Anterior cingulate cortex (tissue), 58 donors: ENCODE measurements at regions not wholly inside any gene's neighbourhood (a gene's known extent, or its start where the extent isn't known, plus 50 kb on each side); places are given as distances from the start of the nearest gene placed in this dataset.

Source experiments
- DNase-seq, 58 donors: peaks; one replicate each; lab custom pipeline; 2025; lab: John Stamatoyannopoulos, UW

DNA sequence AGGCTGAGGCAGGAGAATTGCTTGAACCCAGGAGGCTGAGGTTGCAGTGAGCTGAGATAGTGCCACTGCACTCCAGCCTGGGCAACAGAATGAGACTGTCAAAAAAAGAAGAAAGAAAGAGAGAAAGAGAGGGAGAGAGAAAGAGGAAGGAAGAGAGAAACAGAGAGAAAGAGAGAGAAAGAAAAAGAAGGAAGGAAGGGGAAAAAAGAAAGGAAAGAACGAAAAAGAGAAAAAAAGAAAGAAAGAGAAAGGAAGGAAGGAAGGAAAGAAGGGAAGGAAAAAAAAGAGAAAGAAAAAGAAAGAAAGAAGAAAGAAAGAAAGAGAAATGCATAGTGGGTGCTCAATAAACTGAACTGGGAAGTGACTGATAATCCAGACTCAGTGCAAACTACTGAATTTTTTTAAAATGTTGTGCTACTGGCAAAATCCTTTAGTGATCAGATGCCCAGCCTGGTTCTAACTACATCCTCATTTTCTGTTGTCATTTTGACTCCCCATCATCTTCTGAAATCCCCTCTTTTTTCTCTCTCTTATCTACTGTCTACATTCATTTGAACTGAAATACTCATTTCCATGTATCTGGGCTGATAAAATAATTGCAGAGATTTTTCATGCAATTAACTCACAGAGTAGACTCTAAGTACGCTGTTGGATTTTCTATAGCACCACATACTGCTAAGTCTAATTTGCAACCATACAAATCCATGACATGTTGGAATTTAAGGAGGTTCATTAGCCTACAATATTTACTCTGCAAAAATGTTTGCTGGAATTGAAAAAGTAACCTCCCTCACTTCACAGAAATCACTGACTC, 85.3 kb upstream of the HIVEP1 start:
- DNase-seq: no peak

DNA sequence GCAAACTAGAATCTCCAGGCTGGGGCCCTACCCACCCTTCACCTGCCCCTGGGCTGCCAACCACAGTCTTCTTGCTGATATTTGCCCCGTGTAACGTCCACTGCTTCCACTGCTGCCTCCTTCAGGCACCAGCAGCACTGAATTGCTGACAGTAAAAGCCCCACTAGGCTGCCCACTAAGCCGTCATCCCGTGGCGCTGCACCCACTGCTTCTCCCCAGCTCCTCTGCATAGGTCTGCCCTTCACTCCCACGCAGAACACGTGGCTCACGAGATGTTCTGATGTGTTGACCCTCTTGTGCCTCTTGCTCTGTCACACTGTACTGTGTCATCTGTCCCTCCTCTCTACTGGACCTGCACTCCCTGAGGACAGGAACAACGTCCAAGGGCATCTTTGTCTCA, 86.3 kb upstream of the HIVEP1 start:
- DNase-seq: no peak

DNA sequence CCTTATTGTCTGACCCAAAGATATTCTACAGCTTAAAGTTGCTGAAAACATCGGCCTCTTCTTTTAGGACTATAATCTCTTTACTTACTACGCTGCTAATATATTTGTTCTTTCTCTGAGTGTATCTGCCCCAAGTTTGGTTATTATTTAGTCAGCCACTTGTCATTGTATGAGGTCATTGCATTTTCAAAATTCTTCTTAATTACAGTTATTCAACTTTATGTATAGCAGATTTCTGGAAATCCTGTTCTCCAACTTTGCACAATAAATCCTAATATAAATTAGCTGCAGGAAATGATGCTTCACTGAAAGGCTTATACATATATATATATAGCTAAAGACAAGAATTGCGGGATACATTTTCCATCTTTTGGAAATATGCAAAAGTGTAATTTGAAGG, 88.5 kb upstream of the HIVEP1 start:
- DNase-seq: no peak

DNA sequence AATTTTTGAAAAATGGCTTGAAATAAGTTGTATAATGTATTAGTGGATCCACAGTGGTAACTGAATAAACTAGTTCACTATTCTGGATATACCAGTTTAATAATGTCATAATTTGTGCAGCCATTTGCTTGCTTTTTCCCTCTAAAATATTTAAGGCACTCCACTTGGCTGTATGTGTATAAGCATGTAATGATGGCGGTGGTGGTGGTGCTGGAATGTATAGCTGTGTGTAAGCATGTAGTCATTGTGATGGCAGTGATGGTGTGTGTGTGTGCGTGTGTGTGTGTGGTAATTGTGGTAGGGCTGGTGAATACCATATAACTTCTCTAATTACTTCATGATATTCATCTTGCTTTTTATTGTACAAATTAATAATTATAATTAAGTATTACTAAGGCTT, 89.2 kb upstream of the HIVEP1 start:
- no peak for DNase-seq

DNA sequence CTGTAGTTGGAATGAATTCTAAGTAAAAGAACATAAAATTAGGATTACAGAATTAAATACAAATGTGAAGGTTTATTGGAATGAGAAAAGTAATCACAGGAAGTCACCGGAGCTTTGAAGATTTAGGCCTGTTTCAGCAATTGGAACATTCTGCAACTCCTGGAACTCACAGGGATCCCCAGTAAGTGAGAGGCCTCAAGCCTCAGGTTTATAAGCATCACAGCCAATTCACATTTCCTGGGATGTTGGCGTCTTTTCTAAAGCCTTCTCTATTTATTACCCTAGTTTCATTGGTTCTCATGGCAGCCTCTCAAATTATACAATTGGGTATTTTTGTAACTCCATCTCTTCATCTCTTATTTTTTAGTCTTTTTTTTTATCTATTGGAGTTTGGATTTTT, 90.4 kb upstream of the HIVEP1 start:
- no peak for DNase-seq

DNA sequence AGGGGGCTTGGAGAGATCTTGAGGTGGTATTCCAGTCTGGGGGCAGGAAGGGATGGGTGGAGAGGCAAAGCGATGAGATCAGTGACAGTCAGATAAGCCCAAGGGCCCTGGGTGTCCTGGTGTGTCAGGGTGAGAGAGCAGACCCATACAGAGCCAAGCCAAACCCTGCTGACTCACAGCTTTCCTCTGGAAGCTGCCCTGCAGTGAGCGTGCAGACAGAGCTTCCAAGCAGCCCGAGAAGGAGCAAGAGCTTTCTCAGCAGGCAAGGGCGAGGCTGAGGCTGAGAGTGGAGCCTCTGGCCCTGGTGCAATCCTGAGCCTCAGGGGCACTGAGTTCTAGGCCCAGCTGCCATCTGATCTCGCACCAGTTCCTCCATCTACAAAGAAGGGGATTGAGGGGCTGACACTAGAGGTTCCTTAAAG, 91.1 kb upstream of the HIVEP1 start:
- DNase-seq: peak in 2 of 58 donors; percentile 10 to 17

DNA sequence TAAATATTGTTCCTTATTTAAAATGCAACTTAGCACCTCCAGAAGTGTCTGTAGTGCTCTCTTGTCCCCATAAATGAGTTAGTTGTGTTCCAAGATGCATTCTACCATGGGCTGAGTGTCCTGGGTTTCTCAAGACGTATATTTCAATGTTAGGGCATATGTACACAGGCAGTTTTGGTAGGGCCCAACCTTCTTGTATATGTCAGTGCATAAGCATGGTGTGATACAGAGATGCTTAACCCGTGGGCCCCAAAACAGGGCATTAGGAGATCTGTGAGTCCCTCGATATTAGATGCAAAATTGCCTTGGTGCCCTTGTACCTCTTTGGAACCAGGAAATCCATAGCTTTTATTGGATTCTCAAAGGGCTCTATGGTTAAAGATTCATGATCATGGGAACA, 91.5 kb upstream of the HIVEP1 start:
- DNase-seq: no peak

DNA sequence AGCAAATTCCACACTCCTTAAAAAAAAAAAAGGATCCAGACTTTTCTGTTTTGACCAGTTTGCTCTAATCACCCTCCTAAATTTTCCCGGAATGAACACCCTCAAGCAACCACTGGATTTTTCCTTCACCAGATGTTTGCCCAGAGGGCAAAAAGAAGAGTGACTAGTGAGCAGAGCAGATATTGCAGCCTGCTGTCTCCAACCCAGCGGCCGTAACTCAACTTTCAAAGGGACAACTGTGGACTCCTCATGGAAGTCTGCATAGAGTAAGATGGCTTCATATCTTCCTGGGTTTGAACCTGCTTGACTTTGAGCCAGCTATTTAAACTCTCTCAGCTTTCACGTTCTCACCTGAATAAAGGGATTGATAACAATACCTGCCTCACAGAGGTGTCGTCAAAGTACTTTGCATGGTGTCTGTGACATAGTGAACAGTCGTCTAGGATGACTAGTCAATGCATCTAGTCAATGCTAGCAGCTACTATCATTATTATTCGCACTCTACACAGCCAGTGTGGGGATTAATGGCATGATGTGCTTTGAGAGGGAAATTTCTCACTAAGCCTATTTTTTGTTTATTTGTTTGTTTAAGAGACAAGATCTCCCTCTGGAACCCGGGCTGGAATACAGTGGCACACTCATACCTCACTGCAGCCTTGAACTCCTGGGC, 92.2 kb upstream of the HIVEP1 start:
- DNase-seq: no peak

DNA sequence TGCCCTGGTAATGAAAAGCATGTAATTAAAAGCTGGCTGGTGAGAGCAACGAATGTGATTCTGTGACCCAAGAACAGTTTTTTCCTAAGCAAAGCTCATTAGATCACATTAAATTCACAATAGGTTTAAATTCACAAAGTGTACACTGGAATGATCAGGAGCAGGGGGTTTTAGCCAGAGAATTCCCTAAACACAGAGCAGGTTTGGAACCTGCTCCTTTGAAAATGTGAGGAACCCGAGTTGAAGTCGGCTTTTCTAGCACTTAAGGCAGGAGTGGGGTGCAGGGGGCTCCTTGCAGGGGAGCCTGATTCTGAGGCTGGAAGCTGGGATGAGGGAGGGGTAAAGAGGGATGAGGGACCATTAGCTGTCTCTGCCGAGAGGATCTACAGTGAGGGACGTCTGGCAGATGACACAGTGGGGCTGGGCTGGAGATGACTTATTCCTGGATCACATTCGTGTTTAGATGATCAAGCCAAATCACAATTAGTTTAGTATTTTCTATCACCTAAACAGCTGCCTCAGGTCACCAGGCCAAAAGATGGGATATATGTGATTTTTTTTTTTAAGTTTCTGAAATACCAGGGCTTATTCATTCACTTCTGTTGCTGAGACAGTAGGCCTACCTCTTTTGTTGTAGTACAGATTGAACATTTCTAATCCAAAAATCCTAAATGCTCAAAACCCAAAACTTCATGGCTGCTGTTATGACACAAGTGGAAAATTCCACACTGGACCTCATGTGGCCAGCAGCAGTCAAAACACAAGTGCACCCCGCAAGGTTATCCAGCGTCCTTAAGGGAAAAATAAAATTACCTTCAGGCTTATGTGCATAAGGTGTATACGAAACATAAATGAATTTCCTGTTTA, 93.1 kb upstream of the HIVEP1 start:
- peak in 3 of 58 donors; percentile 6 to 28 (median 11) for DNase-seq

DNA sequence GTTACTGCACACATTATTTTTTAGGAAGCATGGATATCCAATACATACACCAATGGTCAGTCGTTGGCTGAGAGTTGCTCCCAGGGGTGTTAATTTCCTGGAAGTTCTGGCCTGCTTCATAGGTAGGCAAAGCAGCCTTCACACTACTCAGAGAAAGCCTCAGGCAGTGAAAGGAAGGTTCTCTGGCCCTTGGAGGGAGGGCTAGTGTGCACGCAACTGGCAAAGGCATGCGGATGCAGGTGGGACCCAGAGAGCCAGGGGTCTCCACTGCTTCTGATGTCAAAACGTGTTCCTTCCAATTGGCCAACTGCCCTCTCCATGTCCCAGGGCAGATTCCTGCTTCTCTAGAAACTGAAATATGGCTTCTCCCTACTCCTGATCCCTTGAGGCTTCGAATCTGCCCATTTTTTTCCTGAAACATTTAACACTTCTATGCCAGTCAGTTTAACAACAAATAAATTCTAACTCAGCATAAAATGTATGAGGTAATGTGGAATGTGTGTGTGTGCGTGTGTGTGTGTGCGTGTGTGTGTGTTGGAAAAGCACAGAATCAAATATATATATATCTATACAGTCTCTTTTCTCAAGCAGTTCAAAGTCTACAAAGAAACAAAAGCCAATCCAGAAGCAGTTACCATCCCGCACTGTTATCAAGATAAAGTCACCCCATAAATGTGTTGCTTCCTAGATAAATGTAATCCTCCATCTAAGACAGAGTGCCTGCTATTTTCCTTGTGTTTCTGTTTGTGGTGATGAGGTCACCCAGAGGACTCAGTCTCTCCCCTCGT, 94.0 kb upstream of the HIVEP1 start:
- DNase-seq: no peak

DNA sequence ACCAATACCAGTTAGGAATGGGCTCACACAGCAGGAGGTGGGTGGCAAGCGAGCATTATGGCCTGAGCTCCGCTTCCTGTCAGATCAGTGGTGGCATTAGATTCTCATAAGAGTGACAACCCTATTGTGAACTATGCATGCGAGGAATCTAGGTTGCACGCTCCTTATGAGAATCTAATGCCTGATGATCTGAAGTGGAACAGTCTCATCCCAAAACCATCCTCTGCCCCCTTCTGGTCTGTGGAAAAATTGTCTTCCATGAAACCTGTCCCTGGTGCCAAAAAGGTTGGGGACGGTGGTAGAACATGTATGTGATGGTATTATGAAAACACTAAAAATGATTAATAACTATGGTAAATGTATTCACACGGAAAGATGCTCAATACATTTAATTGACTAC, 99.7 kb upstream of the HIVEP1 start:
- no peak for DNase-seq

DNA sequence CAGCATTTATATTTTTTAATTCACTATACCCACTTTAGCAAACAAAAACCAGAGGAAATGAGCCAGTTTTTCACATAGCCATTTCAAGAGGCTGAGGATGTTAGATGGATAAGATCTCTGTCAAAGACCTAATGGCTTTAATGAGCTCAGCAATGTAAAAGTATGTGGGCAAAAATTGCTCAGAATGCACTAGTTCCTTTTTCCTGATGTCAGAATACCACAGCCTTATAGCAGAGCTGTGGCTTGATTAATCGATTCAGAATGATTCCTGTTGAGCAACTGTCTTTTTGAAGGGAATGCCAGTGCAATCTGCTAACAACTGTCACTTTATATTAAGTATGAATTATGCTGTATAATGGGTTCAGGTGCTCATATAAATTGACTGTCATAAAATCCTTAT, 100.6 kb upstream of the HIVEP1 start:
- DNase-seq: no peak

DNA sequence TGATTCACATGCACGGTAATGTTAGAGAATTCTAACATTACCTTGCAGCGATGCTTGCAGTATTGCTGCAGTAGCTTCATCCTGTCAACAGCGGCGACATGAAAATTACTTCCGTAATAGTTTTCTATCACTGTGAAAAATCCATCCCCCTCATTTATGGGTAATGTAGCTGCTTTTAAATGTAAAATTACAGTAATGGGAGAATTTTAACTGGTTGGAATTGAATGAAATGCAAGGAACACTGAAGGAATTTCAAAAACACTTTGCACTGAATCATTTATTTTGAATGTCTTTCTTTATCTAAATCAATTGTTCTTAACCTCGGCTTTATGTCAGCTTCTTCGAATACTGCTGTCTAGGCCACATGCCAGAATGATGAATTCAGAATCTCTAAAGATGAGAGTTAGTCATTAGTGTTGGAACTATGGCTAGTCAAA, 102.4 kb upstream of the HIVEP1 start:
- no peak for DNase-seq

DNA sequence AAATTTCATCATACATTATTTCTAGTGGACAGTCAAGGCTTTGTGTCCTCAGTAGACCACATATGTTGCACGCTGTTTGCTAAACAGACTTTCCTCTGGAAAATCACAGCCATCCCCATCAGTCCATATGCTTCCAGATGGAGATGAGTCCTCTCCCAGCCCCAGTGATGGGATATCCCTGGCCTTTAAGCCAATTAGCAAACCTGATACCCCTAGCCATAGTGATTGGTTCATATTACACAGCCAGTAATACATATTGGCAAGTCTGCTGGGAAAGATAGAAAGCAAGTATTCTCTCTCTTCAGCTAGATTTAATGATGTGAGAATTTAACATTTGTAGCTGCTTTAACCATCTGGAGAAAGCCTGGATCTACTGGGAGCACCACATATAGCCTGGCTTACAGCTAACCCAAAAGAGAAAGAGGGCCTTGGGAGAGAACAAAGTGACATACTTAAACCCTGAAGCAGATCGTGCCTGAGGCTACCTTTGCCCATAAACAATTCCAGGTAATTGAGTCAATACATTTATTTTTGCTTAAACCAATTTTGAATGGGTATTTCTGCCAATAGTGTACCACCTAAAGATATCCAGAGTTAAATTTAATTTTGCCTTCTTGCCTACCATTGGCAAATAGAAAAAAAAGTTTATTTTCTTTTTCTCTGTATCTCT, 103.5 kb upstream of the HIVEP1 start:
- DNase-seq: no peak

DNA sequence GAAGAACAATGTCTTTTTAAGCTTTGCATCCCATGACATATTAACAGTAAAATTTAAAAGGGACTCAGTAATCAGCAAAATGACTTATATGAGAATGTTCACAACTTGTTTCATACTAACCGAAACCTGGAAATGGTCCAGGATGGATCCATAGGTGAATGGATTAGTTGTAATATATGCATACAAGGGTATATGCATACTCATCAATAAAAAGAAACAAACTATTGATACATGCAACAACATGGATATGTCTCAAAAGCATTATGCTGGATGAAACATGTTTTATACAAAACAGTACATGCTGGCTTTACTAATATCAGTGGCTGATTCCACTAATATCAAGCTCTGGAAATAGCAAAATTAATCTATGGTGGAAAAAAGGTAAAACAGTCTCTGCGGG, 108.5 kb upstream of the HIVEP1 start:
- DNase-seq: no peak

DNA sequence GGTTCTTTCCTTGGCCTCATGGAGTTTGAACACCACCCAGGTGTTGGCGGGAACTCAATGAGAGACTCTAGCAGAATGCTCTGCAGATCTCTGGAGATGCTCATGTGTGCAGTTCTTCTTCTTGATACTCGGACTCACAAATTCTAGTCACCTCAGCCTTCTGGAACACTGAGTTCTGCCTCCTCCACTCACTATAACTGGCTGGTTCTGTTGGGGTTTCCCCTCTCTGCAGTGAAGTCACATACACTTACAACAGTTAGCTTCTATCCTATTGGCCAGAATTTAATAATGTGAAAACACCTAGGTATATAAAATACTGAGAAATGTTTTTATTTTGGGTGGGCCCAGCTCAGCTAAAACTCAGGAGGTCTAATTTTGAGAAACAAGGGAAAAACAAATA, 109.6 kb upstream of the HIVEP1 start:
- no peak for DNase-seq

DNA sequence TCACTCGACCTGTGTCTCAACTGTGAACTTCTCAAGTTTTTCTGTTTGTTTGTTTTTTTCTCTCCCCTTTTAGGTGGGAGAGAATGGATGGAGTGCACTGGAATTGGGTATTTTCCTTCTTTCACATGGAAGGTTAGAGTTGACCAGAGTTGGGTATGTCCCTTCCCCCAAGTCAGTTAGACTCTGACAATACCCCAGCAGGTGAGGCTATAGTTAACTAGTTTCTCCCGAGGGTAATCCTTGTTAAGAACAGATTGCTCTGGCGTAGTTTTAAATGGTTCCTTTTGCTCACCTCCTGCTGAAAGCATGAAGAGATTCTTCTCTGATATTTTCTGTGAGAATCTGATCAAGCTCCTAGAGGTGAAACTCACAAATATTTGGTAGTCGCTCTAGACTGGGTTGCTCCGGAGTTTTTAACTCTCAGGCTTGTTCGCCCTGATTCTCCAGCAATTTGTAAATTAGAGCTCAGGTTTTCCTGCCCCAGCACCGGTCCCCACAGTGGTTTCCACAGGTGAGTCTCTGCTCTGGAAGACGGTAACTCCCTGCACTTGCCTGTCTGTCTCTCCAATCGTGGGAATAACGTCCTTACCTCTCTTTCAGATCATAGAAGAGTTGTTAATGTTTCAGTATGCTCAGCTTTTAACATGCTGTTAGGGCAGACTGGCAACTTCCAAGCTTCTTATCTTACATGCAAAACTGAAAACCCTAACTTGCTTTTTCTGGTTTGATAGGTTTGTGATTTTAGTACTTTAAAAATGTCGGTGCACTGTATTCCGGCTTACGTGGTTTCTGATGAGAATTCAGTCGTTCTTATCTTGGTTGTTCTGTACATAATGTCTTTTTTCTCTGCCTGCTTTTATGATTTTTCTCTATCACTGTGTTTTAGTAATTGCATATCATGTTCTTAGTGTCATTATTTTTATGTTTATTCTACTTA, 111.2 kb upstream of the HIVEP1 start:
- DNase-seq: no peak

DNA sequence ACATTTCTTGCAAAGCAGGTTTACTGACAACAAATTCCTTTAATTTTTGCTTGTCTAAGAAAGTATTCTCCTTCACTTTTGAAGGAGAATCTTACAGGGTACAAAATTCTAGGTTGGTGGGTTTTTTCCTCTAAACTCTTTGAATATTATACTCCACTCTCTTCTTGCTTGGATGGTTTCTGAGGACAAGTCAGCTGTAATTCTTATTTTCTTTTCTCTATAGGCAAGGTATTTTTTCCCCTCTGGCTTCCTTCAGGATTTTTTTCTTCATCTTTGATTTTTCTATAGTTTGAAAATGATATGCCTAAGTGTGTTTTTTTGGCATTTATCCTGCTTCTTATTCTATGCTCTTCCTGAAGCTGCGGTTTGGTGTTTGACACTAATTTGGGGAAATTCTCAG, 112.5 kb upstream of the HIVEP1 start:
- DNase-seq: no peak

DNA sequence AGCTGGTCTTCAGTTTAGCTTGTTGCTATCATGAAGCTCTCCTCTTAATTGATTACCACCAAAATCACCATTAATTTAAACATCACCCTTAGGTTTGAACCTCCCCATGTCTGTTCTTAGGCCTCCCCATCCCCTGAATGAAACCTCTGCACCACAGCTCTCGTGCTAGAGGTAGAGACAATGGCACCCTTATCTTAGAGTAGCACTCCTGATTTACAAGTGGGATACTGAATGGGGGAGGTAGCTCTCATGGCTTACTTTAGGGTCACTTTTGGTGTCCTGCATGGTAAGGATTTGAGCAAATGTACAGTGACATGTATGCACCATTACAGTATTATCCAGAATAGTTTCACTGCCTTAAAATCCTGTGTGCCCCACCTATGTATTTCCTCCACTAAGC, 115.6 kb upstream of the ADTRP start:
- no peak for DNase-seq
